Prostate gland (tissue), 2 donors: ENCODE measurements at regions not wholly inside any gene's neighbourhood (a gene's known extent, or its start where the extent isn't known, plus 50 kb on each side); places are given as distances from the start of the nearest gene placed in this dataset.

ENCODE experiments used
- CTCF ChIP-seq, 4 experiments: fragments of 200-600 bp in 2 of 4; fragments of 450-650 bp in 2 of 4; sonication (generic) in 2 of 4; IDR thresholded peaks; 1 replicate in 3 of 4; 2 replicates in 1 of 4; pipeline ENCODE4 v1.5.1; 2016 to 2019; ENCODE audit warnings: antibody characterized with exemption in 4 of 4, mild to moderate bottlenecking in 2 of 4, moderate library complexity in 2 of 4
- POLR2A ChIP-seq: fragments of 450-650 bp; IDR thresholded peaks from one replicate; pipeline ENCODE4 v1.6.1; 2016; ENCODE audit warnings: antibody characterized with exemption, mild to moderate bottlenecking
- POLR2AphosphoS5 ChIP-seq: sonication (generic); formaldehyde crosslinking; IDR thresholded peaks from one replicate; pipeline ENCODE4 v1.6.1; 2017; ENCODE audit warnings: antibody characterized with exemption

- TF ChIP-seq CTCF (IDR thresholded peaks at IDR 0.05) (no peak), POLR2AphosphoS5 (no peak), POLR2A (no peak)
These were observed 65.3 kb upstream of the JAG1 start for GRCh38 chr20:10739134-10739533.
